Peyer's patch (tissue), 4 donors: ENCODE measurements at regions not wholly inside any gene's neighbourhood (a gene's known extent, or its start where the extent isn't known, plus 50 kb on each side); places are given as distances from the start of the nearest gene placed in this dataset.

Experiments
- CTCF ChIP-seq, 6 experiments: fragments of 450-650 bp in 4 of 6; fragments of 200-600 bp in 2 of 6; sonication (generic) in 1 of 6; IDR thresholded peaks; one replicate each; pipeline ENCODE4 v1.5.1; 2017 to 2019; ENCODE audit warnings: antibody characterized with exemption in 6 of 6, mild to moderate bottlenecking in 3 of 6, moderate library complexity in 1 of 6
- POLR2A ChIP-seq, 2 donors: fragments of 450-650 bp; IDR thresholded peaks; one replicate each; pipeline ENCODE4 v1.5.1; 2017; ENCODE audit warnings: antibody characterized with exemption in 2 of 2, mild to moderate bottlenecking in 2 of 2, moderate library complexity in 2 of 2

GRCh38 chr4:96136056-96136455, 296.2 kb downstream of the PDHA2 start:
- TF ChIP-seq CTCF (IDR thresholded peaks at IDR 0.05) = no peak
- TF ChIP-seq POLR2A (IDR thresholded peaks at IDR 0.05) = no peak
